Urinary bladder (tissue), 3 donors: ENCODE measurements at regions not wholly inside any gene's neighbourhood (a gene's known extent, or its start where the extent isn't known, plus 50 kb on each side); places are given as distances from the start of the nearest gene placed in this dataset.

Experiments used
- DNase-seq: peaks from one replicate; pipeline ENCODE4 v3.0.0-alpha.2; 2015; ENCODE audit errors: extremely low spot score
- H3K27ac ChIP-seq: one replicate; pipeline ENCODE4 v1.5.1; 2013; ENCODE audit warnings: low read depth, mild to moderate bottlenecking, moderate library complexity
- H3K36me3 ChIP-seq: one replicate; pipeline ENCODE4 v1.6.1; 2013; ENCODE audit warnings: mild to moderate bottlenecking, moderate library complexity; ENCODE audit not compliant: insufficient read depth
- H3K4me1 ChIP-seq: one replicate; pipeline ENCODE4 v1.6.1; 2013; ENCODE audit warnings: mild to moderate bottlenecking, moderate library complexity; ENCODE audit not compliant: insufficient read depth
- H3K4me3 ChIP-seq: one replicate; pipeline ENCODE4 v1.5.1; 2013; ENCODE audit warnings: low read depth, low read length
- WGBS: extraction: QIAGEN DNeasy Blood & Tissue Kit; methylation state at CpG from one replicate; pipeline ENCODE4 v1.1.7; 2013; 5-methylcytosine and 5-hydroxymethylcytosine counted together
- donor health status: healthy with polysubstance abuse.
- donor health status: healthy.

GRCh38 chr11:27757953-27758352 is 57.7 kb upstream of the BDNF start:
- Histone ChIP-seq H3K4me1 (no peaks in the 10 kb centered on the region), H3K4me3 (no peak overlapping the region), H3K27ac (no peak overlapping the region), H3K36me3 (no peaks in the 10 kb centered on the region)
- DNase-seq, result no peak
- 69% methylated on average over 2 of the region's 2 CpGs for WGBS

- H3K36me3 ChIP-seq, result no peaks in the 10 kb centered on the region
- H3K4me3 ChIP-seq, result no peak overlapping the region
- WGBS, result 60% methylated on average over 13 of the region's 13 CpGs
- no peak overlapping the region for H3K27ac ChIP-seq
- no peaks in the 10 kb centered on the region for H3K4me1 ChIP-seq
- DNase-seq, result no peak
These were observed 54.1 kb upstream of the BDNF start for GRCh38 chr11:27754035-27755017.
